CD4-positive, alpha-beta T cell treated with Interleukin-1 beta for 1 hour (primary cell): ENCODE measurements at regions not wholly inside any gene's neighbourhood (a gene's known extent, or its start where the extent isn't known, plus 50 kb on each side); places are given as distances from the start of the nearest gene placed in this dataset.
"Not testable (repeated sequence)": the region's sequence is repeated elsewhere in the genome, so short reads cannot be mapped to it uniquely, and the experiment has no call there.

ENCODE experiments used
- DNase-seq, 2 donors: peaks; one replicate each; pipeline ENCODE4 v3.0.0-alpha.2; 2020 to 2022

GRCh38 chr10:44569193-44570091 is 184.5 kb upstream of the CXCL12 start:
- DNase-seq: no peak

GRCh38 chr10:44571701-44572100 is 186.8 kb upstream of the CXCL12 start:
- no peak for DNase-seq

- no peak for DNase-seq
Observed at GRCh38 chr10:44572146-44572545, 187.2 kb upstream of the CXCL12 start.

- DNase-seq: no peak
Observed at GRCh38 chr10:44573821-44574220, 188.9 kb upstream of the CXCL12 start.

- DNase-seq: no peak
Observed at GRCh38 chr10:44574596-44575480, 189.9 kb upstream of the CXCL12 start.

GRCh38 chr10:44575601-44576380 is 190.9 kb upstream of the CXCL12 start:
- no peak for DNase-seq

- DNase-seq: peak; percentile 41 to 49
Observed at GRCh38 chr10:44576702-44577191, 191.8 kb upstream of the CXCL12 start.

- no peak for DNase-seq
Observed at GRCh38 chr10:44577533-44577932, 192.6 kb upstream of the CXCL12 start.

- DNase-seq: no peak
Observed at GRCh38 chr10:44578271-44578670, 193.4 kb upstream of the CXCL12 start.

- not testable (repeated sequence) for DNase-seq
Observed at GRCh38 chr10:44578963-44579362, 194.1 kb upstream of the CXCL12 start.

- no peak for DNase-seq
Observed at GRCh38 chr10:44581996-44582395, 197.1 kb upstream of the CXCL12 start.

GRCh38 chr10:44587488-44588318 is 202.8 kb upstream of the CXCL12 start:
- no peak for DNase-seq

- DNase-seq: peak in 1 of 2 donors; percentile 2
Observed at GRCh38 chr10:44589181-44589943, 204.5 kb upstream of the CXCL12 start.

GRCh38 chr10:44589944-44590449 is 205.1 kb upstream of the CXCL12 start:
- DNase-seq: no peak

GRCh38 chr10:44591911-44592310 is 207.0 kb upstream of the CXCL12 start:
- DNase-seq: no peak

- DNase-seq: no peak
Observed at GRCh38 chr10:44593952-44594351, 209.1 kb upstream of the CXCL12 start.

GRCh38 chr10:44607116-44607515 is 222.2 kb upstream of the CXCL12 start:
- DNase-seq: no peak

GRCh38 chr10:44618910-44619309 is 234.0 kb upstream of the CXCL12 start:
- no peak for DNase-seq

- no peak for DNase-seq
Observed at GRCh38 chr10:44619521-44619920, 234.6 kb upstream of the CXCL12 start.

GRCh38 chr10:44619975-44620374 is 235.1 kb upstream of the CXCL12 start:
- DNase-seq: no peak
